HG03060 (cell line): ENCODE measurements at regions not wholly inside any gene's neighbourhood (a gene's known extent, or its start where the extent isn't known, plus 50 kb on each side); places are given as distances from the start of the nearest gene placed in this dataset.
"Not testable (repeated sequence)": the region's sequence is repeated elsewhere in the genome, so short reads cannot be mapped to it uniquely, and the experiment has no call there.

ENCODE experiments used
- ATAC-seq: cut with Tn5 transposase; IDR thresholded peaks from one replicate; pipeline ENCODE4 v1.9.1; 2021; ENCODE audit warnings: low read depth, moderate number of reproducible peaks; ENCODE audit not compliant: unreplicated experiment

DNA sequence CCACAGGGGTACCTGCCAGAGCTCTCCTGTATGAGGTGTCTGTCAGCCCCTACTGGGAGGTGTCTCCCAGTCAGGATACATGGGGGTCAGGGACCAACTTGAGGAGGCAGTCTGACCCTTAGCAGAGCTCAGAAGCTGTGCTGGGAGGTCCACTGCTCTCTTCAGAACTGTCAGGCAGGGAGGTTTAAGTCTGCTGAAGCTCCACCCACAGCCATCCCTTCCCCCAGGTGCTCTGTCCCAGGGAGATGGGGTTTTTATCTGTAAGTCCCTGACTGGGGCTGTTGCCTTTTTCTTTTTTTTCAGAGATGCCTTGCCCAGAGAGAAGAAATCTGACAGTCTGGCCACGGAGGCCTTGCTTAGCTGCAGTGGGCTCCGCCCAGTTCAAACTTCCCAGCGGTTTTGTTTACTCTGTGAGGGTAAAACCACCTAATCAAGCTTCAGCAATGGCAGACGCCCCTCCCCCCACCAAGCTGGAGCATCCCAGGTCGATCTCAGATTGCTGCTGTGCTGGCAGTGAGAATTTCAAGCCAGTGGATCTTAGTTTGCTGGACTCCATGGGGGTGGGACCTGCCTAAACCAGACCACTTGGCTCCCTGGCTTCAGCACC is 118.5 kb upstream of the RADX start:
- ATAC-seq = not testable (repeated sequence)

DNA sequence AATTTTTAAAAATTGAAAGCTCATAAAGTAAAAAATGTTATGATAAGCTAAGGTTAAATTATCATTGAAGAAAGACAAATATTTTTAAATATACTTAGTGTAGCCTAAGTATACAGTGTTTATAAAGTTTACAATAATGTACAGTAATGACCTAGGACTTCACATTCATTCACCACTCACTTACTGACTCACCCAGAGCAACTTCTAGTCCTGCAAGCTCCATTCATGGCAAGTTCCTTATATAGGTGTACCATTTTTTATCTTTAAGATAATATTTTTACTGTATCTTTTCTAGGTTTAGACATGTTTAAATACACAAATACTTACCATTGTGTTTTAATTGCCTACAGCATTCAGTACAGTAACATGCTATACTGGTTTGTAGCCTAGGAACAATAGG is 112.3 kb upstream of the RADX start:
- no peak for ATAC-seq

DNA sequence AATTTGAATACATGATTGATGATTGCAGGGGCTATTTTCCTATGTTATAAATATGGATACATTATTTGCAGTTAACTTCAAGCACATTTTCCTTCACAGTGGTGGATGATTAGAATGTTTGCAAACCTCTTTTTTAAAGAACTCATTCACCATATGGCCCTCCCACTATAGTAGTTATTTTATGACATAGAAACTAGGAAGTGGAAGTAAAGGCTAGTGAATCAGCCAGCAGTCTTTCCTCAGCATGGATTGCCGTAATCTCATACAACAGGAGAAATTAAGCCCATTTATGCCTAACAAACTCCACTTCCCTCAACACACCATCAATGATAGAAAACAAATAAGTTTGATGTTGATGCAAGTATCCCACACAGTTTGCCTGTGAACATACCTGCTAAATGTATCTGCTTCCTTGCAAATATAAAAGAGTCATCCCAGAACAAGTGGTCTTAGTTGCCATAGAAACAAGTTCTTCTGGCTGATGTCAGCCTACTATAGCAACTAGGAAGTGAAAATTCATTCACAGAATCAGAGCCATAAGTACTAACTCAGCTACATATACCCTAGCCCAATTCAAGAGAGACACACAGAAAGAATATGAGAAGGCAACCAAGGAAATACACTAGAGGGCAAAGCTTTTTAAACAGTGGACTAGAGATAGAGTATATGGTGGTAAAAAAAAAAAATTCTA is 100.9 kb upstream of the RADX start:
- no peak for ATAC-seq
